HepG2 (cell line): ENCODE measurements at regions not wholly inside any gene's neighbourhood (a gene's known extent, or its start where the extent isn't known, plus 50 kb on each side); places are given as distances from the start of the nearest gene placed in this dataset.

Experiments used
- ATAC-seq: fragments of 200-7000 bp; cut with Tn5 transposase; 3 replicates; pipeline ENCODE4 v1.9.1; 2020; ENCODE audit warnings: mild to moderate bottlenecking, moderate library complexity
- BruUV-seq: library from RNA; stranded (reverse); fragments of 400-500 nt; replicated peaks from 2 replicates; lab custom pipeline; 2021; lab: Mats Ljungman, UMichigan
- CTCF ChIA-PET: fragments of 300-600 bp; formaldehyde crosslinking; extraction: SDS; loops from one replicate; lab custom pipeline; 2021; ENCODE audit warnings: low total read pairs, inconsistent platforms, low intra/inter-chr PET ratio; lab: Yijun Ruan, JAX
- POLR2A ChIA-PET: fragments of 350-600 bp; sonication (Branson Sonifier 250); formaldehyde crosslinking; loops from one replicate; lab custom pipeline; 2020; ENCODE audit warnings: antibody characterized with exemption, inconsistent platforms; lab: Yijun Ruan, JAX
- DNase-seq: peaks from one replicate; pipeline ENCODE4 v3.0.0-alpha.2; 2015; ENCODE audit warnings: low spot score
- FAIRE-seq: peaks from 3 replicates; lab custom pipeline; 2011; peaks lifted over from hg19 to GRCh38; lab: Jason Lieb, UNC
- H2AFZ ChIP-seq: one replicate; pipeline ENCODE4 v1.6.1; 2011; ENCODE audit warnings: low read length, inconsistent platforms
- H3K27ac ChIP-seq: fragments of 300-600 bp; 3 replicates; pipeline ENCODE4 v1.8.0; 2011; ENCODE audit warnings: mixed run types, mild to moderate bottlenecking, mixed read lengths, low read length, inconsistent platforms; ENCODE audit not compliant: insufficient read depth; ENCODE audit errors: extremely low read length
- H3K27me3 ChIP-seq, 2 experiments: fragments of 200-600 bp in 1 of 2; 2 replicates in 1 of 2; 3 replicates in 1 of 2; pipeline versions ENCODE4 v1.6.0 to v1.8.0; 2011; ENCODE audit warnings: low read length in 2 of 2, mild to moderate bottlenecking in 2 of 2, moderate library complexity in 2 of 2, inconsistent platforms in 1 of 2; ENCODE audit not compliant: insufficient read depth in 2 of 2, control insufficient read depth in 1 of 2
- H3K36me3 ChIP-seq, 2 experiments: fragments of 200-600 bp in 1 of 2; replicated peaks in 1 of 2; 2 replicates in 1 of 2; 3 replicates in 1 of 2; pipeline versions ENCODE4 v1.5.1 to v1.8.0; 2011; ENCODE audit warnings: low read length in 2 of 2, inconsistent platforms in 1 of 2; ENCODE audit not compliant: insufficient read depth in 2 of 2, control insufficient read depth in 1 of 2
- H3K4me1 ChIP-seq: 2 replicates; pipeline ENCODE4 v1.5.1; 2012; ENCODE audit warnings: low read length, inconsistent platforms; ENCODE audit not compliant: insufficient read depth
- H3K4me2 ChIP-seq: 2 replicates; pipeline ENCODE4 v1.6.0; 2011; ENCODE audit warnings: low read depth, low read length, inconsistent platforms
- H3K4me3 ChIP-seq, 3 experiments: fragments of 200-600 bp in 1 of 3; sonication (generic), shearing (Covaris generic) in 1 of 3; replicated peaks in 1 of 3; 2 replicates each; pipeline ENCODE4 v1.5.1; 2011 to 2016; ENCODE audit warnings: low read length in 3 of 3, inconsistent platforms in 2 of 3, low read depth in 2 of 3, mild to moderate bottlenecking in 2 of 3, control low read depth in 1 of 3, mixed read lengths in 1 of 3; ENCODE audit not compliant: insufficient read depth in 1 of 3
- H3K79me2 ChIP-seq: one replicate; pipeline ENCODE4 v1.6.1; 2011; ENCODE audit warnings: low read length, inconsistent platforms; ENCODE audit not compliant: insufficient read depth
- H3K9ac ChIP-seq: 2 replicates; pipeline ENCODE4 v1.6.0; 2011; ENCODE audit warnings: mild to moderate bottlenecking, low read depth, low read length, inconsistent platforms; ENCODE audit not compliant: insufficient read depth
- H3K9me3 ChIP-seq: 2 replicates; pipeline ENCODE4 v1.5.1; 2012; ENCODE audit warnings: mild to moderate bottlenecking, low read length
- H4K20me1 ChIP-seq: 2 replicates; pipeline ENCODE4 v1.6.0; 2011; ENCODE audit warnings: inconsistent platforms, mild to moderate bottlenecking, low read length, moderate library complexity; ENCODE audit not compliant: insufficient read depth
- AKAP8 ChIP-seq: sonication (generic); formaldehyde crosslinking; IDR thresholded peaks from 2 replicates; pipeline ENCODE4 v1.5.1; 2020; ENCODE audit warnings: mild to moderate bottlenecking, missing genetic modification reagents
- CBFB ChIP-seq: sonication (generic); formaldehyde crosslinking; IDR thresholded peaks from 2 replicates; pipeline ENCODE4 v1.4.0; 2020; ENCODE audit warnings: missing genetic modification reagents
- FOXJ3 ChIP-seq: sonication (generic); formaldehyde crosslinking; IDR thresholded peaks from 2 replicates; pipeline ENCODE4 v1.4.0; 2020; ENCODE audit warnings: missing genetic modification reagents, mild to moderate bottlenecking, borderline replicate concordance
- HOXA3 ChIP-seq: sonication (generic); formaldehyde crosslinking; IDR thresholded peaks from 2 replicates; pipeline ENCODE4 v1.5.0; 2020; ENCODE audit warnings: missing genetic modification reagents
- KAT8 ChIP-seq: IDR thresholded peaks from 2 replicates; pipeline ENCODE4 v1.6.1; 2016; ENCODE audit warnings: missing genetic modification reagents, missing compliant biosample characterization
- MBNL3 ChIP-seq: fragments of 250-450 bp; sonication (Bioruptor Pico); conservative IDR thresholded peaks from 2 replicates; pipeline ENCODE4 v1.8.0; 2022; ENCODE audit warnings: mild to moderate bottlenecking, inconsistent platforms
- NCOA2 ChIP-seq: sonication (generic); formaldehyde crosslinking; IDR thresholded peaks from 2 replicates; pipeline ENCODE4 v1.8.0; 2022; ENCODE audit warnings: inconsistent platforms
- PCBP1 ChIP-seq: fragments of 200-400 bp; formaldehyde crosslinking; IDR thresholded peaks from 2 replicates; pipeline ENCODE4 v1.6.1; 2017; ENCODE audit warnings: mild to moderate bottlenecking, low read depth, low read length, borderline replicate concordance
- SIN3A ChIP-seq: IDR thresholded peaks from 2 replicates; pipeline ENCODE4 v1.6.1; 2011; ENCODE audit warnings: low read depth, mild to moderate bottlenecking, control low read depth, low read length, borderline replicate concordance
- SP5 ChIP-seq: IDR thresholded peaks from 2 replicates; pipeline ENCODE4 v1.6.1; 2016; ENCODE audit warnings: low read depth, borderline replicate concordance
- ZBTB49 ChIP-seq: sonication (generic); formaldehyde crosslinking; IDR thresholded peaks from 2 replicates; pipeline ENCODE4 v1.4.0; 2020; ENCODE audit warnings: missing genetic modification reagents, borderline replicate concordance
- ZNF317 ChIP-seq: sonication (generic); formaldehyde crosslinking; IDR thresholded peaks from 2 replicates; pipeline ENCODE4 v1.5.0; 2020; ENCODE audit warnings: mild to moderate bottlenecking, missing genetic modification reagents
- ZNF451 ChIP-seq: sonication (generic); formaldehyde crosslinking; IDR thresholded peaks from 2 replicates; pipeline ENCODE4 v1.5.0; 2020; ENCODE audit warnings: mild to moderate bottlenecking, missing genetic modification reagents
- ZNF670 ChIP-seq: sonication (generic); formaldehyde crosslinking; IDR thresholded peaks from 2 replicates; pipeline ENCODE4 v1.8.0; 2022; ENCODE audit warnings: mild to moderate bottlenecking, missing genetic modification reagents, borderline replicate concordance
- ZNF703 ChIP-seq: sonication (generic); formaldehyde crosslinking; IDR thresholded peaks from 2 replicates; pipeline ENCODE4 v1.5.1; 2020; ENCODE audit warnings: missing genetic modification reagents, mild to moderate bottlenecking, moderate library complexity, borderline replicate concordance
- ZNF747 ChIP-seq: sonication (generic); formaldehyde crosslinking; IDR thresholded peaks from 2 replicates; pipeline ENCODE4 v1.8.1; 2023; ENCODE audit warnings: missing genetic modification reagents, mild to moderate bottlenecking, borderline replicate concordance
- WGBS: methylation state at CpG from one replicate; pipeline ENCODE4 v1.1.6; 2017; ENCODE audit warnings: low lambda C conversion rate; 5-methylcytosine and 5-hydroxymethylcytosine counted together
- in situ Hi-C: cut with HindIII; loops from 2 replicates; pipeline ENCODE4 v1.10.0; 2017; ENCODE audit warnings: low pct_unique_long_range_greater_than_20kb; ENCODE audit not compliant: extremely low pct_ligation_motif_present
- intact Hi-C: fragments of 100-400 bp; cut with micrococcal nuclease; formaldehyde crosslinking; loops from one replicate; pipeline ENCODE4 v1.10.0; 2022; ENCODE audit not compliant: unreplicated experiment
- TF ChIP-seq, protein P1 (sequence below): IDR thresholded peaks from 2 replicates; pipeline ENCODE4 v1.6.1; 2016; ENCODE audit warnings: mild to moderate bottlenecking, missing biosample characterization, missing genetic modification reagents

DNA sequence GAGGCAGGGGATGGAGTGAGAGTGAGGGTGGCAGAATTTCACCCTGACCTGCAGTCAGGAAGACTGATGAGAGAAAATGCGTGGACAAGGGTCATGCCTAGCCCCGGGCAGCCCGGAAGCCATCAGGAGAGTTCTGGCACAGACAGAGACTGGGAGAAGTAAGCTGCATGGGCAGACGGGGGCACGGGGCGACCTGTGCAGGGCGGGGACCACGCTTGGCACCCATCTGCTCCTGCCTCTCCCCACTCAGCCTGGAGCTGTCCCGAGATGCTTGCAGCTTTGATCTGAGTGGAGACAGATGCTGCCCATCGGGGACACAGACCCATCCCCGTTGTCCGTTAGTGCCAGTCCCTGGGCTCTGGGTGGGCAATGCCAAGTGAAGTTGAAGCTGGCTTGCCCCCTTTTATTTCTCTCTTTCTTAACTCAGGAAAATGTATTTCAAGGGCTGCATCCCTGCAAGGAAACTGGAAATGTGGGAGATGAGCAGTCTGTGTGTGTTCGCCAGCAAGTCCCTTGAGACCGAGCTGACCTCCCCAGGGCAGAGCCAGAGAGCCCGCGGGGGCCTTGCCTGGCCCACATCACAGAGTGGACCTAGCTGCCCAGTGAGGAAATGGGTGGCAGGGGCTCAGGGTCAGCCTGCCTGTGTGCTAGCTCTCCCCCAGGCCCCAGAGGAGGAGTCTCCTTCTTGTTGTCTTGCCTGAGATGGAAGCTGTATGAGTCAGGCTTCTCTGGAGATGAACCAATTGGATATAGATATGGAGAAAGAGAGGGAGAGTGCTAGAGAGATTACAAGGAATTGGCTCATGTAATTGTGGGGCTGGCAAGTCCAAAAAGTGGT is 121.3 kb upstream of the C1orf174 start:
- no peaks in the 10 kb centered on the region for H3K36me3 ChIP-seq
- no peaks in the 10 kb centered on the region for H4K20me1 ChIP-seq
- DNase-seq = no peak
- no peak overlapping the region for H2AFZ ChIP-seq
- ChIA-PET POLR2A (no interaction called here), CTCF (no interaction called here)
- no peak for ATAC-seq
- intact Hi-C loops = no loop called here
- in situ Hi-C loops = no loop called here
- peaks cover 3 to 34% of the 10 kb centered on the region in 2 experiments; a peak in 4 of 5 replicates for H3K27me3 ChIP-seq
- H3K27ac ChIP-seq = no peak overlapping the region
- no peak for TF ChIP-seq ZNF317
- no peak for TF ChIP-seq SP5
- no peak for TF ChIP-seq ZNF747 (CRISPR knock-in tag)
- TF ChIP-seq CBFB (CRISPR knock-in tag) = no peak
- no peak for TF ChIP-seq ZNF451 (CRISPR knock-in tag)
- no peak for TF ChIP-seq KAT8 (CRISPR knock-in tag)
- no peak for TF ChIP-seq AKAP8 (CRISPR knock-in tag)
- H3K4me3 ChIP-seq = no peak overlapping the region
- H3K79me2 ChIP-seq = no peaks in the 10 kb centered on the region
- no peaks in the 10 kb centered on the region for H3K9me3 ChIP-seq
- no peak for FAIRE-seq
- WGBS = 14% methylated on average over 9 of the region's 16 CpGs
- BruUV-seq = no TSS peak
- H3K4me2 ChIP-seq = no peak overlapping the region
- H3K4me1 ChIP-seq = no peaks in the 10 kb centered on the region
- H3K9ac ChIP-seq = no peak overlapping the region

GRCh38 chr1:4021974-4022268 is 121.8 kb upstream of the C1orf174 start:
- Histone ChIP-seq H3K36me3 (no peaks in the 10 kb centered on the region), H4K20me1 (no peaks in the 10 kb centered on the region), H3K4me1 (no peaks in the 10 kb centered on the region), H3K9ac (no peak overlapping the region), H3K4me2 (no peak overlapping the region), H3K9me3 (no peaks in the 10 kb centered on the region), H3K27ac (no peak overlapping the region), H2AFZ (no peak overlapping the region), H3K4me3 (no peak overlapping the region), H3K79me2 (no peaks in the 10 kb centered on the region), H3K27me3 (peaks cover 3 to 36% of the 10 kb centered on the region in 2 experiments; a peak in 4 of 5 replicates)
- ATAC-seq = no peak
- no peak for DNase-seq
- WGBS = 21% methylated on average over 3 of the region's 3 CpGs
- in situ Hi-C loops = no loop called here
- BruUV-seq = no TSS peak
- ChIA-PET POLR2A (no interaction called here), CTCF (no interaction called here)
- intact Hi-C loops = no loop called here
- no peak for FAIRE-seq
- TF ChIP-seq HOXA3 (CRISPR knock-in tag) (no peak), NCOA2 (CRISPR knock-in tag) (no peak), SIN3A (no peak), MBNL3 (no peak), FOXJ3 (CRISPR knock-in tag) (no peak), ZBTB49 (no peak), ZNF703 (CRISPR knock-in tag) (no peak), PCBP1 (no peak), ZNF670 (CRISPR knock-in tag) (no peak)
- TF ChIP-seq, protein P1, sequence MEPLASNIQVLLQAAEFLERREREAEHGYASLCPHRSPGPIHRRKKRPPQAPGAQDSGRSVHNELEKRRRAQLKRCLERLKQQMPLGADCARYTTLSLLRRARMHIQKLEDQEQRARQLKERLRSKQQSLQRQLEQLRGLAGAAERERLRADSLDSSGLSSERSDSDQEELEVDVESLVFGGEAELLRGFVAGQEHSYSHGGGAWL (CRISPR knock-in tag) = no peak
